NT2/D1 (cell line): ENCODE measurements at regions not wholly inside any gene's neighbourhood (a gene's known extent, or its start where the extent isn't known, plus 50 kb on each side); places are given as distances from the start of the nearest gene placed in this dataset.
A peak's percentile ranks its signal among the peaks of the same experiment; 100 is the strongest.

Experiments
- DNase-seq: peaks from one replicate; pipeline ENCODE4 v3.0.0-alpha.2; 2011; ENCODE audit warnings: low read depth, low spot score
- H3K27me3 ChIP-seq: 2 replicates; pipeline ENCODE4 v1.6.0; 2011; ENCODE audit warnings: mild to moderate bottlenecking; ENCODE audit not compliant: insufficient read length, insufficient read depth
- H3K36me3 ChIP-seq: 2 replicates; pipeline ENCODE4 v1.6.1; 2011; ENCODE audit warnings: mild to moderate bottlenecking, low read length, mixed read lengths; ENCODE audit not compliant: insufficient read depth, insufficient read length
- H3K4me1 ChIP-seq: 2 replicates; pipeline ENCODE4 v1.5.1; 2011; ENCODE audit not compliant: insufficient read depth, insufficient read length
- H3K4me3 ChIP-seq: 2 replicates; pipeline ENCODE4 v1.5.1; 2011; ENCODE audit warnings: low read depth; ENCODE audit not compliant: insufficient read length
- H3K9ac ChIP-seq: 2 replicates; pipeline ENCODE4 v1.6.0; 2011; ENCODE audit warnings: low read depth; ENCODE audit not compliant: insufficient read length
- H3K9me3 ChIP-seq: 2 replicates; pipeline ENCODE4 v1.5.1; 2011; ENCODE audit warnings: mild to moderate bottlenecking, low read length; ENCODE audit not compliant: insufficient read depth
- SUZ12 ChIP-seq: IDR thresholded peaks from 2 replicates; pipeline ENCODE4 v1.6.1; 2011; ENCODE audit not compliant: insufficient read length, insufficient read depth; ENCODE audit errors: extremely low read depth
- YY1 ChIP-seq: IDR thresholded peaks from 2 replicates; pipeline ENCODE4 v1.6.1; 2011; ENCODE audit not compliant: insufficient read length, insufficient read depth
- ZNF274 ChIP-seq: IDR thresholded peaks from 2 replicates; pipeline ENCODE4 v1.6.1; 2011; ENCODE audit warnings: mild to moderate bottlenecking, low read depth, low read length

- H3K9ac ChIP-seq = no peak overlapping the region
- no peak for TF ChIP-seq ZNF274
- no peak for TF ChIP-seq YY1
- no peak for TF ChIP-seq SUZ12
- no peaks in the 10 kb centered on the region for H3K4me1 ChIP-seq
- no peak for DNase-seq
- H3K9me3 ChIP-seq = peaks cover 6% of the 10 kb centered on the region; the same call in 1 of the 2 replicates
- H3K27me3 ChIP-seq = no peaks in the 10 kb centered on the region
- H3K4me3 ChIP-seq = no peak overlapping the region
- no peaks in the 10 kb centered on the region for H3K36me3 ChIP-seq
Measured at GRCh38 chrY:13091575-13091974, 186.9 kb downstream of the DDX3Y start.

- Histone ChIP-seq H3K36me3 (no peaks in the 10 kb centered on the region), H3K9me3 (peaks cover 6% of the 10 kb centered on the region; the same call in 1 of the 2 replicates), H3K27me3 (no peaks in the 10 kb centered on the region), H3K9ac (no peak overlapping the region), H3K4me3 (no peak overlapping the region), H3K4me1 (no peaks in the 10 kb centered on the region)
- TF ChIP-seq YY1 (no peak), ZNF274 (no peak), SUZ12 (no peak)
- no peak for DNase-seq
Measured at GRCh38 chrY:13092986-13093385, 188.3 kb downstream of the DDX3Y start.

- Histone ChIP-seq H3K4me1 (no peaks in the 10 kb centered on the region), H3K9me3 (peaks cover 6% of the 10 kb centered on the region; the same call in 1 of the 2 replicates), H3K4me3 (no peak overlapping the region), H3K9ac (no peak overlapping the region), H3K36me3 (no peaks in the 10 kb centered on the region), H3K27me3 (no peaks in the 10 kb centered on the region)
- DNase-seq = peak; percentile 28
- TF ChIP-seq YY1 (no peak), SUZ12 (no peak), ZNF274 (no peak)
Measured at GRCh38 chrY:13093461-13093860, 188.8 kb downstream of the DDX3Y start.

- H3K27me3 ChIP-seq = no peaks in the 10 kb centered on the region
- no peak for TF ChIP-seq SUZ12
- no peak for TF ChIP-seq ZNF274
- no peak for TF ChIP-seq YY1
- H3K4me3 ChIP-seq = no peak overlapping the region
- DNase-seq = no peak
- no peaks in the 10 kb centered on the region for H3K9me3 ChIP-seq
- no peak overlapping the region for H3K9ac ChIP-seq
- H3K4me1 ChIP-seq = no peaks in the 10 kb centered on the region
- H3K36me3 ChIP-seq = no peaks in the 10 kb centered on the region
Measured at GRCh38 chrY:13094411-13094810, 189.7 kb downstream of the DDX3Y start.

- TF ChIP-seq YY1 = no peak
- TF ChIP-seq SUZ12 = no peak
- TF ChIP-seq ZNF274 = no peak
- Histone ChIP-seq H3K9me3 (no peaks in the 10 kb centered on the region), H3K4me1 (no peaks in the 10 kb centered on the region), H3K36me3 (no peaks in the 10 kb centered on the region), H3K9ac (no peak overlapping the region), H3K4me3 (no peak overlapping the region), H3K27me3 (no peaks in the 10 kb centered on the region)
- no peak for DNase-seq
Measured at GRCh38 chrY:13094904-13095600, 190.4 kb downstream of the DDX3Y start.

DNA sequence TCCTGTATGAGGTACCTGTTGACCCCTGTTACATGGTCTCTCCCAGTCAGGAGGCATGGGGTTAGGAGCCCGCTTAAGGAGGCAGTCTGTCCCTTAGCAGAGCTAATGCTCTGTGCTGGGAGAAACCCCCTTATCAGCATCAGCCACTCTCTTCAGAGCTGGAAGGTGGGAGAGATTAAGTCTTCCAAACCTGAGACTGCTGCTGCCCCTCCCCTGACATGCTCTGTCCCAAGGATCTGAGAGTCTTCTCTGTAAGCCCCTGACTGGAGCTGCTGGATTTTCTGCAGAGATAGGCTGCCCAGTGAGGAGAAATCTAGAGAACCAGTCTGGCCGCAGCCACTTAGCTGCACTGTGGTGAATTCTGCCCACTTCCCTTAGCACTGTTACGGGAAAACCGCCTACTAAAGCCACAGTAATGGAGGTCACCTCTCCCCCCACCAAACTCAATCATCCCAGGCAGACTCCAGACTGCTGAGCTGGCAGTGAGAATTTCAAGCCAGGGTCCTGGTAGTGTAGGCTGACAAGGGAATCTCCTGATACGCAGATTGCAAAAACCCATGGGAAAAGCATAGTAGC lies 222.3 kb downstream of the DDX3Y start:
- H3K9ac ChIP-seq = no peak overlapping the region
- no peak for DNase-seq
- no peaks in the 10 kb centered on the region for H3K9me3 ChIP-seq
- no peaks in the 10 kb centered on the region for H3K27me3 ChIP-seq
- no peak overlapping the region for H3K4me3 ChIP-seq
- no peaks in the 10 kb centered on the region for H3K4me1 ChIP-seq
- TF ChIP-seq ZNF274 = no peak
- TF ChIP-seq SUZ12 = no peak
- TF ChIP-seq YY1 = no peak
- H3K36me3 ChIP-seq = no peaks in the 10 kb centered on the region

- Histone ChIP-seq H3K4me3 (no peak overlapping the region), H3K9me3 (no peaks in the 10 kb centered on the region), H3K27me3 (no peaks in the 10 kb centered on the region), H3K9ac (no peak overlapping the region), H3K36me3 (no peaks in the 10 kb centered on the region), H3K4me1 (no peaks in the 10 kb centered on the region)
- DNase-seq = no peak
- TF ChIP-seq ZNF274 (no peak), SUZ12 (no peak), YY1 (no peak)
Measured at GRCh38 chrY:13127476-13127875, 222.8 kb downstream of the DDX3Y start.
